NCI-H128 (cell line): ENCODE measurements at regions not wholly inside any gene's neighbourhood (a gene's known extent, or its start where the extent isn't known, plus 50 kb on each side); places are given as distances from the start of the nearest gene placed in this dataset.

Experiments used
- DNase-seq: peaks from one replicate; lab custom pipeline; 2025; ENCODE audit not compliant: unreplicated experiment; lab: John Stamatoyannopoulos, UW

GRCh38 chr17:33473061-33473460, 180.0 kb upstream of the ASIC2 start:
- no peak for DNase-seq

DNA sequence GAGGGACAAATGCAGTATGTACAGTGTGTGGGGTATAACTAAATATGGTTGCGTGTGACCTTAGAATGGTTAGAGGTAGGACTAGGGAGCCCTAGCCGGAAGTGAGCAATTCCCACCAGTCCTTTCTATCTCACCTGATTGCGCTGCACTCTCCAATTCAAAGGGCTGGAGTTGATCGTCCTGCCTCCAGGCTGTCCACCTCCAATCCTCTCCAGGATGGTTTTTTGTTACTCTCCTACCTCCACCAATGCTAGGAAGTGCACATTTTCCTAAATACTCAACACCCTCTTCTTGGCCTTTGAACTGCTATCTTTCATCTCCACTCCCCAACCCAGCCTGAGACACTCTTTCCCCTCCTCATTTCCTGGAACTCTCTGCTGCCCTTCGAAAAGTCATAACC, 181.7 kb upstream of the ASIC2 start:
- no peak for DNase-seq

DNA sequence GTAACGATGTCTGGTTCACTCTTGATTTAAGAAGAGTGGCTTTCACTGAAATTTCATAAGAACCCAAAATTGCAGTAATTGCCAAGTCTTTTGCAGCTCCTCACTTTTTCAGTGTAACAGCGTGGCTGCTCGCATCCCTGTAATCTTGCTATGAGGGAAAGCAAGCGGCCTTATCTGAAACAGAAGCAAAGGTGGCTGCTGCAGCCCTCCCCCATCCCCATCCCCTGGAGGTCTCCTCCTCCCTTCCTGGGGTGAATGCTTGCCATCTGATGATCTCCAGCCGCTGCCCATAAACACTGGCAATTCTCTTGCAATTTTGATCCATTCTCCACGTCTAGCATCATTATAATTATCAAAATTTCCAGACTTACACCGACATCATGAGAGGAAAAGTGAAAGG, 182.5 kb upstream of the ASIC2 start:
- no peak for DNase-seq

DNA sequence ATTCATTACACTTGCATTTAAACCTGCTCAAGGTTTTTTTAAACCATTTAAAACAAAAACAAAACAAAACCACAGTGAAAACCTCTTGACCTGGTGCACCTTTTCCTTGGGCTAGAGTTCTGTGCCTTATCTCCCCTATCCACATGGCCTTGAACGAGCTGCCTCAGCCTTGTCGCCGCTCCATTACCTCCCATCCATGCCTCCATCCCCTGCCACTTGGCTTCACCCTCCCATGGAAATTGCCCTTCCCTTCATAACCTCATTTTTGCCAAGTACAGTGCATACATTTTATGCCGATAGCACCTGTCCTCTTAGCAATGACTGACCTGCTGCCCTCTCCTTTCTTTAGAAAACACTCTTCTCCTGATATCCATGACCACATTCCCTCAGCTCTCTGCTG, 188.6 kb upstream of the ASIC2 start:
- DNase-seq = no peak

- no peak for DNase-seq
Observed at GRCh38 chr17:33482636-33483035, 189.5 kb upstream of the ASIC2 start.

DNA sequence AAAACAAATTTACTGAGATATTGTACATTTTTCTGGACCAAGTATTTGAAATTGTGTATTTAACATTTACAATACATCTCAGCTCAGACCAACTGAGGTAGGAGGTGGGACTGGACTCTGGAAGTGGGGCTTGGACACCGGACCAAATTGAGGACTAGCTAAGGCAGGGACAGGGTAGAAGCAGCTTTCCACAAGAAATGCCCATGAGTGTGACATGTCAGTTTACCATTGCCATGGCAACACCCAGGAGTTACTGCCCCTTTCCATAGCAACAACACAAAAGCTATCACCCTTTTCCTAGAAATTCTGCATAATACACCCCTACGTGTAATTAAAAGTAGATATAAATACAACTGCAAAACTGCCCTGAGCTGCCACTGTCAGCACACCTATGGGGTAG, 191.5 kb upstream of the ASIC2 start:
- no peak for DNase-seq

DNA sequence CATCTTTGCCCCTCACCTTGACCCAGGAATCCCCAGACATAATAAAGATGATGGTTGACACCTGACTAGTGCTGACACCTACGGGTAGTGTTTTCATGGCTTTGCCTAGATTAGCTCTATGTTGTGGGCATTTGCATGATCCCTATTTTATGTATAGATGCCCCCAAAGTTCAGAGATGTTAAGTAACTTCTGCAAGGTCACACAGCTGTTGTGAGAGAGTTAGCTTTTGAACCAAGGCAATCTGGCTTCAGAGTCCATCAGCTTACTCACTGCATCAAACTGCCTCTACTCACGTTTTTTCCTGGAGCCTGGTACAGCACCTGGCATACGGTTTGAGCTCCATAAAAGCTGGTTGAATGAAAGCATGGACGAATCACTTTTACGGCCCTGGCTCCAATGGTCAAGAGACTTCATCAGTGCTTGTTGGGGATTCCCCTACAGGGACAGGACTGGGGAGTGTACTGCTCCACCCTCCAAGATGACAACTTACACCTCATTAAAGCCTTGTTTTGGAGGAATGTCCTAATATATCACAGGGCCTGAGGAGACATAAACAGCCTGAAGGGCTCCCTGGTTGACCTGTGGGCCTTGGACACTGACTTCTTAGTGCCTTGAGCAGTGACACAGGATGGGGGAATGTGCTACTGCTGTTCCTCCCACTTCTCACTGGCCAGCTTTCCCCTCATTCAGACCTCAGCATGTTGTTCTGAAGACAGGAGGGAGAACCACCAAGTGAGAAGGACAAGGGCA, 193.2 kb upstream of the ASIC2 start:
- DNase-seq = no peak

DNA sequence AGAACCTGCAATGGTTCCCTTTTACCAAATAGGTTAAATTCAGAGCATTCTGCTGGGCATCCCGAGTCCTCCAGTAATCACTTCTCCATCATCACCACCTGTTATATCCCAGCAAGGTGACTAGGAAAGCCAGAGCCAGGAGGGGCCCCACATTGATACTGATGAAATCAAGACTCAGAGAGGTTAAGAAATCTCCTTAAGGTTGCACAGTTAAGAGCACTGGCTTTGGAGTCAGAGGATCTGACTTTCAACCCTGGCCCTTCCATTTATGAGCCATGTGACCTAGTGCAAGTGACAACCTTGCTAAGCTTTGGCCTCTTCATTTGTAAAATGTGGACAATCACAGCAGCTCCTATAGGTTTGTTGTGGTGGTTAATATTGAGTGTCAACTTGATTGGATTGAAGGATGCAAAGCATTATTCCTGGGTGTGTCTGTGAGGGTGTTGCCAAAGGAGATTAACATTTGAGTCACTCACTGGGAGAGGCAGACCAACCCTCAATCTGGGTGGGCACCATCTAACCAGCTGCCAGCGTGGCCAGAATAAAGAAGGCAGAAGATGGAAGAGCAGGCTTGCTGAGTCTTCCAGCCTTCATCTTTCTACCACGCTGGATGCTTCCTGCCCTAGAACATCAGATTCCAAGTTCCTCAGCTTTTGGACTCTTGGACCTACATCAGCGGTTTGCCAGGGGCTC, 194.2 kb upstream of the ASIC2 start:
- DNase-seq = no peak

DNA sequence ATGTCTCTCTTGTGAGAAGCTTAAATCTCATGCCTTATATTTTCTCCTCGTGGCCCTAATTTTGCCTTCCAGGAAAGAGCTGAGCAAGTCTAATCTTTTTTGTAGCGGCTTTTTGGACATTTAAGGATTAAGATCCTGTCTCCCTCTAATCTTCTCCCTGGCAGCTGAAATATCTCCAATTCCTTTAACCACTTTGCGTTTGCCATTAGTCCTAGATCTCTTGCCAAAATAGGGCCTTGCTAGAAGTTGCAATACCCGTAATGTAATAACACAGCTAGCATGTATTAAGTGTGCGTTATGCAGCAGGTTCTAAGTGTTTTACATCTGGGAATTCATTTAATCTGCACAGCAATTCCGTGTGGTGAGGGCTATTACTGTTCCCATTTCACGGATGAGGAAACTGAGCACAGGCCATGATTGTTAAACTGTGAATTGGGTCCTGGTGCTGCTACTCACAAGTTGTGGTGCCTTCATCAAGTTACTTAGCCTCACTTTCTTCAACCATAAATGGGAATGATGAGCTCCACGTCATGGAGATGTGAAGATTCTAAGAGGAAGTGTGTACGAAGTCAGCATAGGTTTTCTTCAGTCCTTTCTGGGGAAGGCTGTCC, 198.9 kb upstream of the ASIC2 start:
- no peak for DNase-seq

DNA sequence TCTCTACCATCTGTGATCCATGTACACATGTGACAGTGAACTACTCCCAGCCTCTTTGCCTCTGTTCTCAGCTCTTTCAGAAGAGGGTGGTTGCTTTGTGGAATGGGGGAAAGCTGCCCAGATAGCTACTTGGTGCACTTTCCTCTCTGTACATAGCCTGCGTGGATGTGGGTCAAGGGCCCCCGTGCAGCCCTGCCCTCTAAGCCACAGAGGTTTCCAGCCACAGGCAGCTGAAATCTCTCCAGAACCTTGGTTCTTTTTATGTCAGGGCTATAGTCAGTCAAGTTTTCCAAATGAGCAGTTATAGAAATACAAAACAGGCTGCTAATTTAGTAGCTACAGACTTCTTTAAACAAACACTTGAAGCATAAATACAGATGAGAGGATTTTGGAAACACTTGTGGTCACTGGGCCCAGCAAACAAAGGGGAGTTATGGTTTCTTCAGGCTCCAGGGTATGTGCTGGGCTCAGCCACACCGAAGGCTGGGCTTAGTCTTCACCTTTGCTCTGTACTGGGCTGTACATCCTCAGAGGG, 199.7 kb upstream of the ASIC2 start:
- no peak for DNase-seq

GRCh38 chr17:33493566-33493965, 200.5 kb upstream of the ASIC2 start:
- no peak for DNase-seq

- no peak for DNase-seq
Observed at GRCh38 chr17:33494151-33494550, 201.1 kb upstream of the ASIC2 start.

DNA sequence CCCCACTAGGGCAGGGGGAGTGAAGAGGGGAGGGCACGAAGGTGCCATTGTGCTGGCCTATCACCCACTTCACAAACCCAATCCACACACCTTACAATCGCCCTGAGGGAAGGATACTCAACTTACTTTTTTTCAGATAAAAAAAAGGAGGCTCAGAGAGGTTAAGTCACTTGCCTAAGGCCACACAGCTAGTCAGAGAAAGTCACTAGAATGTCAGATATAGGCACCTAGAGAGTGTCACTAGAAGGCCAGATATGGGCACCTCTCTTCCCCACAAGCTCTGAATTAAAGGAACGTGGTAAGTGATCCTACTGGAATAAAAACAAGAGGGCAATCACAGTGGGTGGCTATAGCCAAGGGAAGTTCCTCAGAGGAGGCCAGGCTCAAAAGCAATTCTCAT, 204.5 kb upstream of the ASIC2 start:
- no peak for DNase-seq

DNA sequence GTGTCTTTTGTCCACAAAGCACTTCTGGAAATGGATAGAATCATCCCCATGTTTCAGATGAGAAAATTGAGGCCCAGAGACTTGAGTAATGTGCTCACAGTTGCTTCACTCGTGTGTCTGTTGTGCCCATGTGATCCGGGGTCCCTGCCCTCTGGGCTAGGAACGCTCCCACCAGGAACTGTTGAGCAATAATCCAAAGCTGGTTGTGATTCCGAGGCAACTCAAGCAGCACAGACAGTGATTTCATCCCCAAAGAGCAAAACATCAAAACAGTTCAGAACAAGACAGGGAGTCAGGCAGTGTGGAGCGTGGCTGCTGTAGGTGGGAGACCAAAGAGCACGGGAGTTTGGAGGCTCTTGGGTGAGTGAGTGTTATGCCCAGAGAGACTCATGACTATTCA, 205.0 kb upstream of the ASIC2 start:
- DNase-seq = no peak

GRCh38 chr17:33499040-33499439, 205.9 kb upstream of the ASIC2 start:
- DNase-seq = no peak

DNA sequence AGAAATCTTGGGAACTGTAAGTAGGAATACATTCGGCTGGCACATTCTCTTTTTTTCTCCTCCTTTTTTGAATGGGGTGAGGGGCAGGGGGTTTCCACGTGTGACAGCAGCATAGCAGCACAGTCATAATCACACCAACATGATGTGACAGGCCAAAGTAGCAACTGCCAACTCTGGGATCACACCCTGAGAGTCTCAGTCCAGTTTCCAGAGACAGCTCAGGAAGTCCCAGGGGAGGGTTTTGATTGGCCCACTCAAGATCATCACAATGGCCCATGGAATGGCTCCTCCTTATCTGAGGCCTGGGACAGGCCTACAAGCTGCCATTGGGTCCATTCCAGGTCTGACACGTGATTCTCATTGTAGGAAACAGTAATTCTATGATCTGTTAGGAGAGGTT, 207.1 kb upstream of the ASIC2 start:
- no peak for DNase-seq

DNA sequence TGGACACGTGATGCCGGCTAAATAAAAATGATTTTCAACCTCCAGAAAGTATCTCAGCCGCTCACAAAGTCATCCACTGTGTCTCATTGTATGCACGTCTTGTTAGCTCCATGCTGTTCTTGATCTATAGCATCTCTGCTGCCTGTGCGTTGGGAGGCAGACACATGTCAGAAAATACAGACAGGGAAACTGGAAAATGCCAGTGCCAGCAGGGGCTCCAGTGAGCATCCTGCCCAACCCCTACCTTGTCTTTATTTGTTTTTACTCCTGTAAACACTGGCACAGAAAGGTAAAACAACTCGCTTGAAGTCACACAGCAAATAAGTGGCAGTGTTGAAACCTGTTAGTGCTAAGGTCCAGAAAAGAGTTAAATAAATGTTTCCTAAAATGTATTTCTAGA, 208.1 kb upstream of the ASIC2 start:
- no peak for DNase-seq

DNA sequence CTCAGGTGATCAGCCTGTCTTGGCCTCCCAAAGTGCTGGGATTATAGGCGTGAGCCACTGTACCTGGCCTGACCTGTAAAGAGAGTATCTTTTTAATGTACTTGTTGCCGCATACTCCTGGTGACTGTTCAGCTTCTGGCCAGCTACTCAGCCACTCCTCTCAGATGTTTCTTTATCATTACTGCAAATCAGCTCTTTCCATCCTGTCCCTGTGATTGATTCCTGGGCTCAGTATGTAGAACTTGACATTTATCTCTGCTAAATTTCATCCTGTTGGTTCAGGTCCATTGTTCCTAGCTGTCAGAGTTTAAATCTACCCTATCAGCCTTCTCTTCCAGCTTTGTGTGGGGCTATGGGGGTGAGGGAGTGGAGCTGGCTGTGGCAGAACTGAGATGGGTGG, 211.5 kb upstream of the ASIC2 start:
- DNase-seq = no peak

GRCh38 chr17:33506889-33507650, 214.0 kb upstream of the ASIC2 start:
- no peak for DNase-seq

DNA sequence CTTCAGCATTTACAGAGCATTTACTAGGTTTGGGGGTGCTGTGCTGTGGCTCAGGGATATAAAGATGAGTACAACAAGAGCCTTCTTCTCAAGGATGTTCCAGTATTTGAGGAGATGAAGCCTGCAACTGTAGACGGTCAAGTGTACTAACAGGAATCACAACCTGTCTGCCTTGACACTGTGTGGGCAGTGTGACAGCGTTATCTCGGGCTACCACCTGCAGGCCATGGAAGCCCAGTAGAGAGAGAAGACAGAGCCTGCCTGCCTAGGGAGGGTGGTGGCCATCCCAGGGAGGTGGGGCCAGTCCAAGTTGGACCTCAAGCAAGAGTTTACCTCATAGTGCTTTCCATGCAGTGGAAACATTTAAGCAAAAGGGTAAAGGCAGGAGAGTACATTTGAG, 215.1 kb upstream of the ASIC2 start:
- no peak for DNase-seq

DNA sequence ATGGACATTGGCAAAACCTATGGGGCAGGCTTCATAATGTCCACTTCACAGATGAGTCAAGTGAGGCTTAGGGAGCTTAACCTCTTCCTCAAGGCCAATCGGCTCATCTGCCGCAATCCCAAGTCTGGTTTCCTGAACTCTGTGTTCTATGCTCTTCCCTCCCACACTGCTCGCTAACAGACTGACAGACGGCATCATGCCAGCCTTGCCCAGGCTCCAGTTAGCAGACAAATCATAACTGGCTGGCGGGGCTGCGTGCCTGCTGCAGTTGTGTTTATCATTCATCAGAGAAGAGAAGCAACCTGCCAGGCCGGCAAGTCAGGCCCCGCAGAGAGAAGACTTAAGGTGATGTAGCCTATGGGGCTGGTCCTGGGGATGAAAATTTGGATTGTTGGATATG, 216.2 kb upstream of the ASIC2 start:
- DNase-seq = no peak
